ENCODE measurements at regions not wholly inside any gene's neighbourhood (a gene's known extent, or its start where the extent isn't known, plus 50 kb on each side); places are given as distances from the start of the nearest gene placed in this dataset.

GRCh38 chr12:61860451-61860850 lies 399.8 kb upstream of the USP15 start:
- DNase-seq, result no peak

- DNase-seq, result no peak
Observed at GRCh38 chr12:61862986-61863385, 397.2 kb upstream of the USP15 start.

GRCh38 chr12:61863811-61864210 lies 396.4 kb upstream of the USP15 start:
- no peak for DNase-seq

- no peak for DNase-seq
Observed at GRCh38 chr12:61869796-61870195, 390.4 kb upstream of the USP15 start.

GRCh38 chr12:61870658-61871484 lies 389.3 kb upstream of the USP15 start:
- DNase-seq, result peak; percentile 5

DNA sequence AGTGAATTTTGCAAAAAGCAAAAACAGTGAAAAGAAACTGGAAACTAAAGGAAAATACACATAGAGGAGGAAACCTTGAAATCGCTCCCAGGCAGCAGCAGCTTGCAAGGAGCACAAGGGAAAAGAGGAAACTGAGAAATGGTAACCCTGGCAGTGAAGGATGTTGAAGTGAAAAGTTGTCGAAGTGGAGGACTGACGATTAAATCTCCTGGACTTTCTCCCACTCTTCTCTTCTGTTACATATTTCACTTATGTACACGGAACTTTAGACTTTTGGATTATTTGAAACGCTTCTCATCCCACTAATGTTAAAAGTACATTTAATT lies 388.8 kb upstream of the USP15 start:
- no peak for DNase-seq

DNA sequence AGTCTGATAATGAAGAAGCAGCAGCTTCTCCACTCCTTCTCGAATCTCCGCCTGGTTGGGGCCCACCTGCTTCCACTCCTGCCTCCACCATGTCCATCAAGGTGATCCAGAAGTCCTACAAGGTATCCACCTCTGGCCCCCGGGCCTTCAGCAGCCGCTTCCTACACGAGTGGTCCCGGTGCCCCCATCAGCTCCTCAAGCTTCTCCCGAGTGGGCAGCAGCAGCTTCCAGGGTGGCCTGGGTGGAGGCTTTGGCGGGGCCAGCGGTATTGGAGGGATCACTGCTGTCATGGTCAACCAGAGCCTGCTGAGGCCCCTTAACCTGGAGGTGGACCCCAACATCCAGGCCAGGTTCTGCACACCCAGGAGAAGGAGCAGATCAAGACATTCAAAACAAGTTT lies 381.0 kb upstream of the USP15 start:
- DNase-seq, result no peak

- DNase-seq, result no peak
Observed at GRCh38 chr12:61880186-61880585, 380.0 kb upstream of the USP15 start.

GRCh38 chr12:61891632-61892031 lies 368.6 kb upstream of the USP15 start:
- no peak for DNase-seq

DNA sequence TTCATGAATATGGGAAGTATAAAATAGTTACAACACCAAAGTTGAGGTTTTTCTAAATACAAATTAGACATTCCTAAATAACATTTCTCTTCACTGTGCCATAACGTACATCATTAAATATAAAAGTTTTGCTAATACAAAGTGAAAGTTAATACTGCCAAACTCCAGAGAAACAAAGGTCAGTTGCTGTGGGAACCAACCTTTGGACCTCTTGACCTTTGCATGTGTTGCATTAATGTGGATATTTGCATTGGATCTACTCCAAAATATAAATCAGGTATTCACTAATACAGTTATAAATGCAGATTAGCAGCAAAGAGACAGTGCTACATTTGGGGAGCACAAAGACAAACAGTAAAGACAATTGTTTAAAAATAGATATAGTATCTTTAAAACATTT lies 366.0 kb upstream of the USP15 start:
- no peak for DNase-seq

DNA sequence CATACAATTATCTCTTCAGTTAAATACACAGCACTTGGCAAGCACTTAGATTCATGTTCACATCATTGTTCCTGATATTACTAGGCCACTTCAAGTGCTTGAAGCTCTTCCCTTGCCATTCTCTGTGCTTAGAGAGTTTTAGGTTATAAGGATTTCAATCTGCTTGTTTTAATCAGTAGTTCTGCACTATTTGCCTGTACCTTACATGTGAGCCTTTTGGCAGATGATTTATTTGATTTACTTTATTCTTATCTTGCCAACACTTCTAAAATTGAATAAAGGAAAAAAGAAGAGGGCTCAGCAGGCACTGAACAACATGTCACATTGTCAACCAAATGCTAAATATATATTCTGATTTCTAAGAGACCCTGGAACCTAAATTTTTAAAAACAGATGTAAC lies 363.8 kb upstream of the USP15 start:
- no peak for DNase-seq

- DNase-seq, result no peak
Observed at GRCh38 chr12:61902403-61902802, 357.8 kb upstream of the USP15 start.

DNA sequence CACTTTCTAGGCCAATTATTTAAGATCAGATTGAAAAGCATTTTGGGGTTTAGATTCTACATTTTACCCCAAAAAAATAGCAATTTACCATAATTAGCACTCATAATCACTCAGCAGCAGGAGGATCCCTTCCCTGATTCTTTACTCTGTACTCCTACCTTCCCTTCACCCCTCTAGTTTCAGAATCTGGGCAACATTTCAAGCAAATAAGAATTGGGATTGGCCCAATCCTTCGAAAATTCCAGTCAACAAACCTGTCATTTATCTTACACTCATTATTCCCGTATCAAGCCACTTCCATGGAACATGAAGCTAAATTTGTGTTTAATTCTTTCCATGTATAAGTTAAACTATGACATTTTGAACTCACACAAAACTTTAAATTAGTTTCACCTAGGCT lies 349.1 kb upstream of the USP15 start:
- DNase-seq, result no peak

- no peak for DNase-seq
Observed at GRCh38 chr12:61915420-61915819, 344.8 kb upstream of the USP15 start.

DNA sequence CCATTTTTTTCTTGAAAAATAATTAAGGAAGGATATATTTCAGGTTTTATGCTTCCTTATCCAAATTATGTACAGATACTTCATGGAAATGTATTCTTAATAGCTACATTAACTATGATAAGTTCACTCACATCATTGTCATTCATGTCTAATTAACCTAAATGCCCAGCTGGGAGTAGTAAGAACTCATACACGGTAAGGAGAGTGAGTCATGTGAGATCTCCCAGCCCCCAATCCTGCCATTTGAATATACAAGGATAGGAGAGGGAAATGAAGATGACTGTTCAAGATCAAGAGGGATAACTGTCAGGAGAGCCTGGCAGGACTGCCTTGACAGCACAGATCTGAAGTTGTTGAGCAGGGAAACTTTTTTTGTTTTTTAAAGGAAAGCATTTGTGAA lies 343.4 kb upstream of the USP15 start:
- DNase-seq, result no peak

DNA sequence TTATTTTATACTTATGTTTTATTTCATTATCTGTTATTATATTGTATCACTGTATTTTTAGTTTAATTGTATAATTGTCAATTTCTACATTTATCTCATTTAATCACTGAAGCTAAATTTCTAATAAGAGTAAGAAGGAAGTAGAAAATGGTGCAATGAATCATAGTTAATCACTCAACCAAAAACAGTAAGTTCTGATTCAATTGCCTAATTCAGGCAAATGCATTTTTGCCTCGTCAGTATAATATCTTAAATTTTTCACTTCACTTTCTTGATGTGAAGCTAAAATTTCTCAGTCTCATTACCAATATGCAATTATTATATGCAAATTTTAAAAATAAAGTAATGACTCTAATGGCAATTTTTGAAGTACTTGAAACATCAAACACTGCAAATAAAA lies 340.5 kb upstream of the USP15 start:
- no peak for DNase-seq

GRCh38 chr12:61920230-61920629 lies 340.0 kb upstream of the USP15 start:
- DNase-seq, result no peak

GRCh38 chr12:61923152-61923551 lies 337.1 kb upstream of the USP15 start:
- no peak for DNase-seq

GRCh38 chr12:61934564-61934963 lies 325.6 kb upstream of the USP15 start:
- DNase-seq, result no peak

GRCh38 chr12:61939977-61940376 lies 320.2 kb upstream of the USP15 start:
- DNase-seq, result no peak

GRCh38 chr12:61956545-61956944 lies 303.7 kb upstream of the USP15 start:
- no peak for DNase-seq

GRCh38 chr12:61974461-61974860 lies 285.7 kb upstream of the USP15 start:
- DNase-seq, result no peak

- no peak for DNase-seq
Observed at GRCh38 chr12:61985830-61986229, 274.4 kb upstream of the USP15 start.

DNA sequence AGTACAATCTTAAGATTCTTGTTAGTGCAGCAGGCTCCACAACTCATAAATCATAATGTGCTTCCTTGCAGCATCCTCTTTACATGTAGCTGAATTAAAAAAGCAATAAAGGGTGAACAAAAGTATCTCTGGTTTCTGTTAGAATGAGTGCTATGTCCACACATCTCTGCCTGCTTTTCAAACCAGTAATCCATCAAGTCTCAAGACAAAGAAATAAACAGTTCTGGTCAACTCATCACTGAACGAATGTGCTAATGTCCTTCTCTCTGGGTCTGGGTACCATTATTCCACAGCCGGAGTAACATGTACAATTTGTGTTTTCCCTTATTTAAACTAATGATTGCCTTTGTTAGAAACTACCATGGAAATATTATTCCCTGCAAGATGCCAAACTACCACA lies 273.0 kb upstream of the USP15 start:
- DNase-seq, result no peak

DNA sequence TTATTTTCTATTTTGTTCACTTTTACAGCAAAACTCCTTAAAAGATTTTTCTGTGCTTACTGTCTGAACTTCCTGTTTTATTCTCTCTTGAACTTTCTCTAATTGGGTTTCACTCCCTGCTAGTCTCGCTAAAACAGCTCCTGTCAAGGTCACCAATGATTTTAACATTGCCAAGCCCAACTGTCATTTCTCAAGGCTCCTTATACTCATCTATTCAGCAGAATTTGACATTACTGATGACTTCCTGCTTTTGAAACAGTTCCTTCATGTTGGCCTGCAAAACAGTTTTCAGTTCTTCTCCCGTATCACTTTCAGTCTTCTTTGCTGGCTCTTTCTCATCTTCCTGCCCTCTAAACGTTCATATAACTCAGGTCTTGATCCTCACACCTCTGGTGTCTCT lies 268.5 kb upstream of the USP15 start:
- DNase-seq, result no peak
